NCI-H2171 (cell line): ENCODE measurements at regions not wholly inside any gene's neighbourhood (a gene's known extent, or its start where the extent isn't known, plus 50 kb on each side); places are given as distances from the start of the nearest gene placed in this dataset.
A peak's percentile ranks its signal among the peaks of the same experiment; 100 is the strongest.

Source experiments
- DNase-seq: peaks from one replicate; lab custom pipeline; 2025; lab: John Stamatoyannopoulos, UW

GRCh38 chr19:27707026-27707425 lies 1505.9 kb downstream of the UQCRFS1 start:
- DNase-seq: peak; percentile 57

GRCh38 chr19:27705896-27706295 lies 1507.1 kb downstream of the UQCRFS1 start:
- DNase-seq: no peak

GRCh38 chr19:27694361-27695055 lies 1518.4 kb downstream of the UQCRFS1 start:
- DNase-seq: no peak

- no peak for DNase-seq
Measured at GRCh38 chr19:27691991-27692390, 1521.0 kb downstream of the UQCRFS1 start.

- DNase-seq: no peak
Measured at GRCh38 chr19:27689734-27690241, 1523.2 kb downstream of the UQCRFS1 start.

GRCh38 chr19:27684293-27684692 lies 1528.7 kb downstream of the UQCRFS1 start:
- no peak for DNase-seq

GRCh38 chr19:27681972-27682371 lies 1531.0 kb downstream of the UQCRFS1 start:
- DNase-seq: no peak

GRCh38 chr19:27679905-27680304 lies 1533.0 kb downstream of the UQCRFS1 start:
- DNase-seq: no peak

- DNase-seq: no peak
Measured at GRCh38 chr19:27679399-27679798, 1533.6 kb downstream of the UQCRFS1 start.

GRCh38 chr19:27676877-27677276 lies 1536.1 kb downstream of the UQCRFS1 start:
- no peak for DNase-seq

GRCh38 chr19:27676334-27676733 lies 1536.6 kb downstream of the UQCRFS1 start:
- no peak for DNase-seq

GRCh38 chr19:27675771-27676170 lies 1537.2 kb downstream of the UQCRFS1 start:
- no peak for DNase-seq

- no peak for DNase-seq
Measured at GRCh38 chr19:27674701-27675100, 1538.2 kb downstream of the UQCRFS1 start.

- no peak for DNase-seq
Measured at GRCh38 chr19:27673986-27674385, 1539.0 kb downstream of the UQCRFS1 start.

- DNase-seq: no peak
Measured at GRCh38 chr19:27672309-27673047, 1540.5 kb downstream of the UQCRFS1 start.

GRCh38 chr19:27671876-27672275 lies 1541.1 kb downstream of the UQCRFS1 start:
- DNase-seq: no peak

GRCh38 chr19:27660428-27660827 lies 1552.5 kb downstream of the UQCRFS1 start:
- DNase-seq: no peak

- DNase-seq: no peak
Measured at GRCh38 chr19:27657271-27658051, 1555.5 kb downstream of the UQCRFS1 start.

- no peak for DNase-seq
Measured at GRCh38 chr19:27654266-27654990, 1558.5 kb downstream of the UQCRFS1 start.

GRCh38 chr19:27652796-27653195 lies 1560.2 kb downstream of the UQCRFS1 start:
- no peak for DNase-seq

GRCh38 chr19:27652281-27652680 lies 1560.7 kb downstream of the UQCRFS1 start:
- DNase-seq: no peak

- DNase-seq: no peak
Measured at GRCh38 chr19:27647423-27647822, 1565.5 kb downstream of the UQCRFS1 start.
